ENCODE measurements at regions not wholly inside any gene's neighbourhood (a gene's known extent, or its start where the extent isn't known, plus 50 kb on each side); places are given as distances from the start of the nearest gene placed in this dataset.

DNA sequence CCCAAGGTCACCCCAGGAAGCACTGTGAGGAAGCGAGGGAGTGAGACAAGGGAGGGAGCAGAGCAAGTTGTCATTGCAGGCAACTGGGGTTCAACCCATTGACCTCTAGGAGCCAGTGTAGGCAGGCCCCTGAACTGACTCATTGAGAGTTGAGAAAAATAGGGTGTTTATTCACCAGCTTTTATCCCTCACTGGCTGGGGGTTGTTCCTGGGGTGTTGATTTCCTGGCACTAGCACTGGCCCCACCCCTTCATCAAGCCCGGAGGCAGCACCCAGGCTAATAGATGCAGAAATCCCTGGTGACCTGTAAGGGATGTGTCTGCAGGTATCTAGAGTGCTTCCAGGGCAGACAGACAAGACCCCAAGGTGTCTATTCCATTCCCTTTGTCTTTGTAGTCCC lies 183.9 kb downstream of the ARRDC4 start:
- Histone ChIP-seq H3K4me1 (ENCODE audit: control insufficient read depth, extremely low read depth, insufficient read depth, low read length) (no peaks in the 10 kb centered on the region), H4K20me1 (replicated peaks; ENCODE audit: control insufficient read depth, extremely low read depth, insufficient read depth, low read length) (no peaks in the 10 kb centered on the region), H3K27ac (ENCODE audit: insufficient read depth, low read depth, low read length) (no peak overlapping the region), H3K9me1 (replicated peaks; ENCODE audit: control insufficient read depth, extremely low read depth, insufficient read depth, low read length) (no peaks in the 10 kb centered on the region), H3K79me2 (ENCODE audit: control insufficient read depth, insufficient read depth, low read length) (no peaks in the 10 kb centered on the region), H3K36me3 (ENCODE audit: control insufficient read depth in 2 of 2, extremely low read depth in 1 of 2, insufficient read depth in 2 of 2, low read length in 2 of 2) (no peaks in the 10 kb centered on the region), H3K27me3 (ENCODE audit: control insufficient read depth in 2 of 2, insufficient read depth in 2 of 2, low read length in 2 of 2) (no peaks in the 10 kb centered on the region), H3K4me2 (ENCODE audit: insufficient read depth, low read length) (no peak overlapping the region), H3K9ac (replicated peaks; ENCODE audit: extremely low read depth, insufficient read depth, low read length) (no peak overlapping the region), H2AFZ (ENCODE audit: low read depth, low read length) (no peak overlapping the region), H3K4me3 (replicated peaks in 1 of 3; ENCODE audit: insufficient read depth in 1 of 3, low read depth in 1 of 3, low read length in 3 of 3) (no peak overlapping the region), H3K9me3 (replicated peaks; ENCODE audit: control insufficient read depth, insufficient read depth, low read length) (no peaks in the 10 kb centered on the region)
- POLR2A ChIA-PET, result no interaction called here
- intact Hi-C loops (cut with micrococcal nuclease), result no loop called here
- dilution Hi-C loops (cut with MboI; ENCODE audit: extremely low pct_ligation_motif_present, low sequenced_read_pairs), result no loop called here
- no peak for DNase-seq (ENCODE audit: low read depth, low spot score)
- CTCF ChIA-PET, result no interaction called here
- BruUV-seq (replicated peaks), result no TSS peak
- TF ChIP-seq GATA2 (IDR thresholded peaks at IDR 0.05; ENCODE audit: insufficient read depth, insufficient read length, low read depth, low read length) (no peak), EZH2 (IDR thresholded peaks at IDR 0.05; ENCODE audit: borderline replicate concordance, low read depth, low read length, severe bottlenecking) (no peak), POLR2AphosphoS5 (IDR thresholded peaks at IDR 0.05; ENCODE audit: insufficient read depth, low read depth, low read length) (no peak), JUN (IDR thresholded peaks at IDR 0.05; ENCODE audit: borderline replicate concordance, insufficient read depth, insufficient read length, low read depth) (no peak), MYC (IDR thresholded peaks at IDR 0.05; ENCODE audit: low read depth, low read length) (no peak)
- TF ChIP-seq, protein P1, sequence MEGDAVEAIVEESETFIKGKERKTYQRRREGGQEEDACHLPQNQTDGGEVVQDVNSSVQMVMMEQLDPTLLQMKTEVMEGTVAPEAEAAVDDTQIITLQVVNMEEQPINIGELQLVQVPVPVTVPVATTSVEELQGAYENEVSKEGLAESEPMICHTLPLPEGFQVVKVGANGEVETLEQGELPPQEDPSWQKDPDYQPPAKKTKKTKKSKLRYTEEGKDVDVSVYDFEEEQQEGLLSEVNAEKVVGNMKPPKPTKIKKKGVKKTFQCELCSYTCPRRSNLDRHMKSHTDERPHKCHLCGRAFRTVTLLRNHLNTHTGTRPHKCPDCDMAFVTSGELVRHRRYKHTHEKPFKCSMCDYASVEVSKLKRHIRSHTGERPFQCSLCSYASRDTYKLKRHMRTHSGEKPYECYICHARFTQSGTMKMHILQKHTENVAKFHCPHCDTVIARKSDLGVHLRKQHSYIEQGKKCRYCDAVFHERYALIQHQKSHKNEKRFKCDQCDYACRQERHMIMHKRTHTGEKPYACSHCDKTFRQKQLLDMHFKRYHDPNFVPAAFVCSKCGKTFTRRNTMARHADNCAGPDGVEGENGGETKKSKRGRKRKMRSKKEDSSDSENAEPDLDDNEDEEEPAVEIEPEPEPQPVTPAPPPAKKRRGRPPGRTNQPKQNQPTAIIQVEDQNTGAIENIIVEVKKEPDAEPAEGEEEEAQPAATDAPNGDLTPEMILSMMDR (IDR thresholded peaks at IDR 0.05; ENCODE audit: extremely low read depth in 1 of 2, insufficient read depth in 1 of 2, low read depth in 1 of 2, low read length in 2 of 2), result no peak
- TF ChIP-seq, protein P2, sequence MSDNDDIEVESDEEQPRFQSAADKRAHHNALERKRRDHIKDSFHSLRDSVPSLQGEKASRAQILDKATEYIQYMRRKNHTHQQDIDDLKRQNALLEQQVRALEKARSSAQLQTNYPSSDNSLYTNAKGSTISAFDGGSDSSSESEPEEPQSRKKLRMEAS (IDR thresholded peaks at IDR 0.05; ENCODE audit: insufficient read depth, insufficient read length), result no peak
- no peak for FAIRE-seq
